ENCODE measurements at regions not wholly inside any gene's neighbourhood (a gene's known extent, or its start where the extent isn't known, plus 50 kb on each side); places are given as distances from the start of the nearest gene placed in this dataset.

DNA sequence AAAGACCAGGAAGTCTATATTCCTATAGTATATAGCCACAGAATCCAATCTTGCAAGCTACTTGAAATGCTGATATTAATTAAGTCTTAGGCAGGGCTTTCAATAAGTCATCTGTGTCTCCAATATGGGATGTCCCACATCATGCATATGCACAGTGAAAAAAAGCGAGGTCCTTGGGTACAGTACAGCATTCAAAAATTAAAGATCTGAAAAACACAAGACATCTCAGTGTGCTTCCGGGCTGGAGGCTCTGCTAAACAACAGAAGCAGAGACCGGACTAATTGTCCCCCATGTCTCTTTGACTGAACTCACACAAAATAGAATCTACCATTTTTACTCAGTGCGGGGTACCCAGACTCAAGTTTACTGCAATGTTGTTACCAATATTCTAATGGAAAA lies 156.0 kb downstream of the DAD1 start:
- TF ChIP-seq, protein P1, sequence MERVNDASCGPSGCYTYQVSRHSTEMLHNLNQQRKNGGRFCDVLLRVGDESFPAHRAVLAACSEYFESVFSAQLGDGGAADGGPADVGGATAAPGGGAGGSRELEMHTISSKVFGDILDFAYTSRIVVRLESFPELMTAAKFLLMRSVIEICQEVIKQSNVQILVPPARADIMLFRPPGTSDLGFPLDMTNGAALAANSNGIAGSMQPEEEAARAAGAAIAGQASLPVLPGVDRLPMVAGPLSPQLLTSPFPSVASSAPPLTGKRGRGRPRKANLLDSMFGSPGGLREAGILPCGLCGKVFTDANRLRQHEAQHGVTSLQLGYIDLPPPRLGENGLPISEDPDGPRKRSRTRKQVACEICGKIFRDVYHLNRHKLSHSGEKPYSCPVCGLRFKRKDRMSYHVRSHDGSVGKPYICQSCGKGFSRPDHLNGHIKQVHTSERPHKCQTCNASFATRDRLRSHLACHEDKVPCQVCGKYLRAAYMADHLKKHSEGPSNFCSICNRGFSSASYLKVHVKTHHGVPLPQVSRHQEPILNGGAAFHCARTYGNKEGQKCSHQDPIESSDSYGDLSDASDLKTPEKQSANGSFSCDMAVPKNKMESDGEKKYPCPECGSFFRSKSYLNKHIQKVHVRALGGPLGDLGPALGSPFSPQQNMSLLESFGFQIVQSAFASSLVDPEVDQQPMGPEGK (CRISPR knock-in tag; IDR thresholded peaks at IDR 0.05; ENCODE audit: borderline replicate concordance) = no peak
- TF ChIP-seq SNAI2 (CRISPR knock-in tag; IDR thresholded peaks at IDR 0.05) (no peak), CSDC2 (CRISPR knock-in tag; IDR thresholded peaks at IDR 0.05) (no peak), TOX (CRISPR knock-in tag; IDR thresholded peaks at IDR 0.05; ENCODE audit: borderline replicate concordance) (no peak), ESRRG (CRISPR knock-in tag; IDR thresholded peaks at IDR 0.05) (no peak), POU6F1 (CRISPR knock-in tag; IDR thresholded peaks at IDR 0.05; ENCODE audit: borderline replicate concordance, low read depth) (no peak), PPARA (CRISPR knock-in tag; IDR thresholded peaks at IDR 0.05; ENCODE audit: borderline replicate concordance) (no peak), ARNTL (CRISPR knock-in tag; IDR thresholded peaks at IDR 0.05; ENCODE audit: borderline replicate concordance, low read depth) (no peak), ISL1 (CRISPR knock-in tag; IDR thresholded peaks at IDR 0.05) (no peak), OSR1 (CRISPR knock-in tag; IDR thresholded peaks at IDR 0.05) (no peak), BACH2 (CRISPR knock-in tag; IDR thresholded peaks at IDR 0.05; ENCODE audit: borderline replicate concordance) (no peak), ZNF565 (CRISPR knock-in tag; conservative IDR thresholded peaks at IDR 0.05; ENCODE audit: low read depth) (no peak), ZFP30 (CRISPR knock-in tag; IDR thresholded peaks at IDR 0.05) (no peak), RARB (CRISPR knock-in tag; IDR thresholded peaks at IDR 0.05) (no peak)
